GM12874 (cell line): ENCODE measurements at regions not wholly inside any gene's neighbourhood (a gene's known extent, or its start where the extent isn't known, plus 50 kb on each side); places are given as distances from the start of the nearest gene placed in this dataset.

Experiments
- CTCF ChIP-seq: IDR thresholded peaks from 2 replicates; pipeline ENCODE4 v1.5.1; 2011; ENCODE audit warnings: low read depth, mild to moderate bottlenecking, control low read depth, low read length, moderate library complexity; ENCODE audit not compliant: insufficient read depth

GRCh38 chr4:127558489-127559407, 74.0 kb upstream of the INTU start:
- no peak for TF ChIP-seq CTCF

GRCh38 chr4:127559981-127560380, 72.8 kb upstream of the INTU start:
- no peak for TF ChIP-seq CTCF

- no peak for TF ChIP-seq CTCF
Measured at GRCh38 chr4:127560755-127561154, 72.0 kb upstream of the INTU start.

- no peak for TF ChIP-seq CTCF
Measured at GRCh38 chr4:127574643-127575042, 58.1 kb upstream of the INTU start.

- TF ChIP-seq CTCF, result no peak
Measured at GRCh38 chr4:127575888-127576287, 56.9 kb upstream of the INTU start.

GRCh38 chr4:127578491-127578890, 54.3 kb upstream of the INTU start:
- TF ChIP-seq CTCF, result no peak

GRCh38 chr4:127578967-127579366, 53.8 kb upstream of the INTU start:
- TF ChIP-seq CTCF, result no peak
